ENCODE measurements at regions not wholly inside any gene's neighbourhood (a gene's known extent, or its start where the extent isn't known, plus 50 kb on each side); places are given as distances from the start of the nearest gene placed in this dataset.

DNA sequence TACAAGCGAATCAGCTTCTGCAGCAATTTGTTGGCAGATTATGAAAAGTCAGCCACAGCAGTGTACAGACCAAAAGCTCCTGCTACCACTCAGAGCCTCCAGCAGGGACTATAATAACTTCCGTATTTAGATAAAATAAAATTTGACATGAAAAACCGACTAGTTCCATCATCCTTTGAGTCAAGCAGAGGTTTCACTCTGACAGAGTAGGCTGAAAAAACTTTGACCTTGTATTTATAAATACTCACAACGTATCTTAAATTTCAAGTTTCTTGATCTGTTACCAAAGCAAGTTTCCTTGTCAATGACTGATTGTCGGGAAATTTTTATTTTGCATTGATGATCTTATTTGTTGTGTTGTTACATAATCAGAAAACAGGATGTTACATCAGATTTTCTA lies 283.4 kb downstream of the DAD1 start:
- H3K27me3 ChIP-seq (ENCODE audit: control insufficient read depth in 4 of 4, insufficient read depth in 4 of 4, low read length in 3 of 4), result peaks cover 0 to 2% (median 0%) of the 10 kb centered on the region in 4 donors
- WGBS, result 62% methylated on average over 5 of the region's 5 CpGs
- TF ChIP-seq TAF1 (conservative IDR thresholded peaks at IDR 0.05) (no peak), SP1 (IDR thresholded peaks at IDR 0.05) (no peak), HNF4A (conservative IDR thresholded peaks at IDR 0.05) (no peak), FOXA1 (IDR thresholded peaks at IDR 0.05) (no peak), JUND (IDR thresholded peaks at IDR 0.05) (no peak), RXRA (IDR thresholded peaks at IDR 0.05) (no peak), RAD21 (IDR thresholded peaks at IDR 0.05) (no peak), NR2F2 (IDR thresholded peaks at IDR 0.05) (no peak), HNF4G (IDR thresholded peaks at IDR 0.05) (no peak), YY1 (IDR thresholded peaks at IDR 0.05) (no peak), EGR1 (IDR thresholded peaks at IDR 0.05; ENCODE audit: low read depth in 2 of 2) (no peak), GABPA (IDR thresholded peaks at IDR 0.05 in 1 of 2, conservative IDR thresholded peaks at IDR 0.05 in 1 of 2) (no peak), FOXA2 (IDR thresholded peaks at IDR 0.05) (no peak)
- TF ChIP-seq, protein P1, sequence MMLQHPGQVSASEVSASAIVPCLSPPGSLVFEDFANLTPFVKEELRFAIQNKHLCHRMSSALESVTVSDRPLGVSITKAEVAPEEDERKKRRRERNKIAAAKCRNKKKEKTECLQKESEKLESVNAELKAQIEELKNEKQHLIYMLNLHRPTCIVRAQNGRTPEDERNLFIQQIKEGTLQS (IDR thresholded peaks at IDR 0.05), result no peak
- TF ChIP-seq, protein P2, sequence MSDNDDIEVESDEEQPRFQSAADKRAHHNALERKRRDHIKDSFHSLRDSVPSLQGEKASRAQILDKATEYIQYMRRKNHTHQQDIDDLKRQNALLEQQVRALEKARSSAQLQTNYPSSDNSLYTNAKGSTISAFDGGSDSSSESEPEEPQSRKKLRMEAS (IDR thresholded peaks at IDR 0.05), result no peak
- TF ChIP-seq, protein P3, sequence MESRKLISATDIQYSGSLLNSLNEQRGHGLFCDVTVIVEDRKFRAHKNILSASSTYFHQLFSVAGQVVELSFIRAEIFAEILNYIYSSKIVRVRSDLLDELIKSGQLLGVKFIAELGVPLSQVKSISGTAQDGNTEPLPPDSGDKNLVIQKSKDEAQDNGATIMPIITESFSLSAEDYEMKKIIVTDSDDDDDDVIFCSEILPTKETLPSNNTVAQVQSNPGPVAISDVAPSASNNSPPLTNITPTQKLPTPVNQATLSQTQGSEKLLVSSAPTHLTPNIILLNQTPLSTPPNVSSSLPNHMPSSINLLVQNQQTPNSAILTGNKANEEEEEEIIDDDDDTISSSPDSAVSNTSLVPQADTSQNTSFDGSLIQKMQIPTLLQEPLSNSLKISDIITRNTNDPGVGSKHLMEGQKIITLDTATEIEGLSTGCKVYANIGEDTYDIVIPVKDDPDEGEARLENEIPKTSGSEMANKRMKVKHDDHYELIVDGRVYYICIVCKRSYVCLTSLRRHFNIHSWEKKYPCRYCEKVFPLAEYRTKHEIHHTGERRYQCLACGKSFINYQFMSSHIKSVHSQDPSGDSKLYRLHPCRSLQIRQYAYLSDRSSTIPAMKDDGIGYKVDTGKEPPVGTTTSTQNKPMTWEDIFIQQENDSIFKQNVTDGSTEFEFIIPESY (IDR thresholded peaks at IDR 0.05), result no peak
- TF ChIP-seq, protein P4, sequence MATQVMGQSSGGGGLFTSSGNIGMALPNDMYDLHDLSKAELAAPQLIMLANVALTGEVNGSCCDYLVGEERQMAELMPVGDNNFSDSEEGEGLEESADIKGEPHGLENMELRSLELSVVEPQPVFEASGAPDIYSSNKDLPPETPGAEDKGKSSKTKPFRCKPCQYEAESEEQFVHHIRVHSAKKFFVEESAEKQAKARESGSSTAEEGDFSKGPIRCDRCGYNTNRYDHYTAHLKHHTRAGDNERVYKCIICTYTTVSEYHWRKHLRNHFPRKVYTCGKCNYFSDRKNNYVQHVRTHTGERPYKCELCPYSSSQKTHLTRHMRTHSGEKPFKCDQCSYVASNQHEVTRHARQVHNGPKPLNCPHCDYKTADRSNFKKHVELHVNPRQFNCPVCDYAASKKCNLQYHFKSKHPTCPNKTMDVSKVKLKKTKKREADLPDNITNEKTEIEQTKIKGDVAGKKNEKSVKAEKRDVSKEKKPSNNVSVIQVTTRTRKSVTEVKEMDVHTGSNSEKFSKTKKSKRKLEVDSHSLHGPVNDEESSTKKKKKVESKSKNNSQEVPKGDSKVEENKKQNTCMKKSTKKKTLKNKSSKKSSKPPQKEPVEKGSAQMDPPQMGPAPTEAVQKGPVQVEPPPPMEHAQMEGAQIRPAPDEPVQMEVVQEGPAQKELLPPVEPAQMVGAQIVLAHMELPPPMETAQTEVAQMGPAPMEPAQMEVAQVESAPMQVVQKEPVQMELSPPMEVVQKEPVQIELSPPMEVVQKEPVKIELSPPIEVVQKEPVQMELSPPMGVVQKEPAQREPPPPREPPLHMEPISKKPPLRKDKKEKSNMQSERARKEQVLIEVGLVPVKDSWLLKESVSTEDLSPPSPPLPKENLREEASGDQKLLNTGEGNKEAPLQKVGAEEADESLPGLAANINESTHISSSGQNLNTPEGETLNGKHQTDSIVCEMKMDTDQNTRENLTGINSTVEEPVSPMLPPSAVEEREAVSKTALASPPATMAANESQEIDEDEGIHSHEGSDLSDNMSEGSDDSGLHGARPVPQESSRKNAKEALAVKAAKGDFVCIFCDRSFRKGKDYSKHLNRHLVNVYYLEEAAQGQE (IDR thresholded peaks at IDR 0.05), result no peak
- TF ChIP-seq, protein P5, sequence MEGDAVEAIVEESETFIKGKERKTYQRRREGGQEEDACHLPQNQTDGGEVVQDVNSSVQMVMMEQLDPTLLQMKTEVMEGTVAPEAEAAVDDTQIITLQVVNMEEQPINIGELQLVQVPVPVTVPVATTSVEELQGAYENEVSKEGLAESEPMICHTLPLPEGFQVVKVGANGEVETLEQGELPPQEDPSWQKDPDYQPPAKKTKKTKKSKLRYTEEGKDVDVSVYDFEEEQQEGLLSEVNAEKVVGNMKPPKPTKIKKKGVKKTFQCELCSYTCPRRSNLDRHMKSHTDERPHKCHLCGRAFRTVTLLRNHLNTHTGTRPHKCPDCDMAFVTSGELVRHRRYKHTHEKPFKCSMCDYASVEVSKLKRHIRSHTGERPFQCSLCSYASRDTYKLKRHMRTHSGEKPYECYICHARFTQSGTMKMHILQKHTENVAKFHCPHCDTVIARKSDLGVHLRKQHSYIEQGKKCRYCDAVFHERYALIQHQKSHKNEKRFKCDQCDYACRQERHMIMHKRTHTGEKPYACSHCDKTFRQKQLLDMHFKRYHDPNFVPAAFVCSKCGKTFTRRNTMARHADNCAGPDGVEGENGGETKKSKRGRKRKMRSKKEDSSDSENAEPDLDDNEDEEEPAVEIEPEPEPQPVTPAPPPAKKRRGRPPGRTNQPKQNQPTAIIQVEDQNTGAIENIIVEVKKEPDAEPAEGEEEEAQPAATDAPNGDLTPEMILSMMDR (IDR thresholded peaks at IDR 0.05; ENCODE audit: low read depth, low read length, missing input control), result no peak
- no peaks in the 10 kb centered on the region for H3K9me3 ChIP-seq (ENCODE audit: control insufficient read depth in 4 of 4, low read length in 3 of 4)
- no peaks in the 10 kb centered on the region for H3K4me1 ChIP-seq (ENCODE audit: control insufficient read depth in 4 of 4, insufficient read depth in 4 of 4, low read length in 3 of 4)
- no peaks in the 10 kb centered on the region for H3K36me3 ChIP-seq (ENCODE audit: control insufficient read depth in 4 of 4, insufficient read depth in 3 of 4, low read depth in 1 of 4, low read length in 3 of 4)
- no peak overlapping the region for H3K27ac ChIP-seq (ENCODE audit: low read depth in 1 of 2, low read length in 2 of 2)
- no peak overlapping the region for H3K4me3 ChIP-seq (ENCODE audit: low read depth in 1 of 3, low read length in 3 of 3)
- H3K9ac ChIP-seq (ENCODE audit: low read depth in 1 of 2, low read length in 2 of 2), result no peak overlapping the region
- no peak for DNase-seq (ENCODE audit: low spot score)

All from liver (tissue), 8 donors.